SHP77 treated with DMSO at 0.1 percent for 48 hours (cell line): ENCODE measurements at regions not wholly inside any gene's neighbourhood (a gene's known extent, or its start where the extent isn't known, plus 50 kb on each side); places are given as distances from the start of the nearest gene placed in this dataset.
A peak's percentile ranks its signal among the peaks of the same experiment; 100 is the strongest.

Experiments
- DNase-seq: peaks from one replicate; lab custom pipeline; 2025; lab: John Stamatoyannopoulos, UW

DNA sequence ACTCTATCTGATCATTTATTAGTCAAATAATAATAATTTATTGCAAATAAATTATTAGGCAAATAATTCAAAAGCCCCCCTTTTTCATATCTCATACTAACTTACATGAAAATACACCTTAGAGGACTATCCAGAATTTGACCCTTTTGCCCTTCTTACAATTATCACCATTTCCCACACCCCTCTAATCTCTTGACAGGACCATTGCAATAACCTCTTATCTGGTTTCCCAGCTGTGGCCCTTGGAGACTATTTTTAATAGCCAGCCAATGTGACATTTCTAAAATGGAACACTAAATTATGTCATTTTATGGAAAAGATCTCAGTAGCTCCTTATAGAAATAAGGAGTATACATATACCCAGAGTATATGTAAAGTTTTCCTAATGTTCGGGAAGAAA lies 588.4 kb upstream of the COX7C start:
- DNase-seq = no peak

DNA sequence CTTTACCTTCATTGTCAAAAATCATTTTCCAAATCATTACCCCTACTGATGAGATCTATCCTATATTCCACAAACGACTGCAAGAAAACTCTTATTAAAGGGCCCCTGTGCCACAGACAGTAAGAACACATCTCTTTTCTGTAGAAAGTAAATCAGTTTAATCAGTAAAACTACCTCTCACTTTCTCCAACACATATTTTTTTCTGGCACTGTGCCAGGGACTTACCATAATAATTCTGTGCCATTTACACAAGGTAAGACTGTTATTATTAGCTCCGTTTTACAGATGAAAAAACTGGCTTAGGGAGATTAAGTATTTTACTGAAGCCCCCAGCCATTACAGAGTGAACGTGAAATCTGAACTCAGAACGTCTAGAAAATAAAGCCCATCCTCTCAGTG lies 587.0 kb upstream of the COX7C start:
- DNase-seq = no peak

DNA sequence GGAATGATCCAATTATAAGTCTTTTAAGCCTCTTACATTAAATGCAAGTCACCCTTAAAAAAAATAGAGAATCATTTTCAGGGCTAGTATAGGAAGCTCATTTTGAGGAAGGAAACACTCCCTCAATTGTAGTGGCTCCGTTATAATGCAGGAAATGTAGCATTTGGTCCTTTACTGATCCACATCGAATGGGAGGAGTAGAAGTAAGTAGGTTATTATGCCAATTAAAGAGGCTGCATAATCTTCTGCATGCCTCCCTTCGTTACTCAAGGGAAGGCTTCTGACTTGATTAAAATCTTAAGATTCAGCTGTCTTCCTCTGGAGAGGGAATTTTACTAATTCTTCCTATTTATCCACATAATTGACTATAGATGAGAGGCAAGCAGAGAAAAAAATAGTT lies 579.2 kb upstream of the COX7C start:
- no peak for DNase-seq

DNA sequence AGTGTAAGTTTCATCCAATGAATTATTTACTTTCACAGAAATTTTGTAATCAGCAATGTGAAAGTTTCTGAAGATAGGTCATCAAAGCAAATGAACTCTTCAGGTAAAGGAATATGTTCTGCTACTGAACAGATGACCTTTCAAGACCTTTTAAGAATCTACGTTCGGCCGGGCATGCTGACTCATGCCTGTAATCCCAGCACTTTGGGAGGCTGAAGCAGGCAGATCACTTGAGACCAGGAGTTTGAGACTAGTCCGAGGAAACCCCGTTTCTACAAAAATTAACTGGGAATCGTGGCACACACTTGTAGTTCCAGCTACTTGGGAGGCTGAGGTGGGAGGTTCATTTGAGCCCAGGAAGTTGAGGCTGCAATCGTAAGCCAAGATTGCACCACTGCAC lies 578.4 kb upstream of the COX7C start:
- no peak for DNase-seq

DNA sequence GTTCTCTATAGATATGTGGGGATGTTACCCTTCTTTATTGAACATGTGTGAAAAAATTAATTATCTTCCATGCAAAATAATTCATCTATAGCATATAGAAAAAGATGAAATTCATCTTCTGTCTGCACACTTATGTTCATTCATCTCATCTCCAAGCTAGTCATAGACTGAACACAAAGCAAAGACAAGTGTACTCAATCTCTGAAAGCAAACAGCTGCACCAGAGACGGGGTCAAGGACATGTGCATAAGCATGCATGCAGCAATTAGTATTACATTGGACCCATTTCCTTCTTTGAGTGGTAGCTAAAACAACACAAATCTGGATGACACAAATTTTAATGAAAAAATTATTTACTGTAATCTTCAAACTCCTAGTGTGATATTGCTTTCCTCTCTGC lies 547.0 kb upstream of the COX7C start:
- DNase-seq = peak; percentile 4

DNA sequence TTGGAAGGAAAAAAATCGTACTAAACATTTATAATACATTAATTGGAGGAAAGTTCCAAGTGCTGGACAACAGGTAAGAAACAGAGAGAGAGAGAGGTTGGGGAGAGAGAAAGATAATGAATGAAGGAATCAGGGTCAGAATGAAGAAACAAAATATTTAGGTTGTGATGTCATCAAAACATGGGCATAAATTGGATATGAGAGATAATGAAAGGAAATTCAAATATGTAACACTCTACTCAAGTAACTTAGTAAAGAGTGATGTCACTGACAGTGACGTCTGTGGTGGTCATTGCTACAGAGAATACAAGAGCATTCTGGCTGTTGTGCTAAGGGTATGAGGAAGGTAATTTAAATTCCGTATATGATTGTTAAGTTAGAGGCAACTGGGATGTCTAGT lies 543.4 kb upstream of the COX7C start:
- no peak for DNase-seq

DNA sequence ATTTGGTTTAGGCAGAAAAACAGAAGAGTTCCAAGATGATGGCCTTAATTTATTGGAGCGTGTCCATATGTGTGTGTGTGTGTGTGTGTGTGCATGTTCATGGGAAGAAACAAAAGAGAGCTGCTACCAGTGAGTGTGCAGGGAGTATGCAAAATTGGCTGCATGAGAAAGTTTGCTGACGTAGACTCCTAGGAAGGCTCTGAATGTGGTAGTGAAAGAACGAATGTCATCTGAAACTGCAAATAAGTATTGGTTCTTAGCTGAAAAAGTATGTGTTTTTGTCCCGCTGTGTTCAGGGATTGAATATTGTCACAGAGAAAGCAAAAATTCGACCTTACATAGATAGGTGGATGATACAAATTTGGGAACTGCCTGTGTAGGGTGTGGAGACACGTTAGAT lies 542.6 kb upstream of the COX7C start:
- no peak for DNase-seq

DNA sequence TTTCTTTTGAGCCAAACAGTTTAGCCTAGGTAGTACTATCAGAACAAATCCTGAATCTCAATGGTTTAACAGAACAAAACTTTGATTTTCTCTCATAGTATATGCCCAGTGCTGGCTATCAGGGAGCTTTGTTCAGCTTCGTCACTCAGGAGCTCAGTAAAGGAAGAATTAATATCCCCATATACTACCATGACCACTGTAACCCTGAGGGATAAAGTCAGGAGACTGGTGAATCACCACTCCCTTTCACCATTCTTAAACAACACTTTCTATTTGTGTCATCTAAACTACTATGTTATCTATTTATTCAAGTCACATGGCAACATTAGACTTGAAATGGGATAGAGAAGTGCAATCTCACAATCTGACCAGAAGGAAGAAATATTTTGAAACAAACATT lies 522.6 kb upstream of the COX7C start:
- no peak for DNase-seq

DNA sequence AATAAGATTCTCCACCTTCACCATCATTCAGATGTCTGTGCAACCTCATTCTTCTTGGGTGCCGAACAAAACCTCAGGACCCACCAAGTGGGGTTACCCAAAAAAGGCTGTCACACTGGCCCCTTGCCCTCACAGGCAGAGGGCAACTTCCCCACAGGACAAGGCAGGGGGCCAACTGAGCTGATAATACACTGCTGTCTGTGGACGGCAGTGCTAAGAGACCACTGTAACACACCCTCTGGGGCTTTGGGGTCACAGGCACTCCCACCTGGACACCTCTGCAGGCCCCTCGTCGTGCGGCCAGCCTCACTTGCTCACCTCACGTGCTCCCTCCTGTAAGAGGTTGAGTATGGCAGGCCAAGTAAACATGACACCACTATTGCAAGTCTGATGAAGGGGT lies 515.8 kb upstream of the COX7C start:
- no peak for DNase-seq

DNA sequence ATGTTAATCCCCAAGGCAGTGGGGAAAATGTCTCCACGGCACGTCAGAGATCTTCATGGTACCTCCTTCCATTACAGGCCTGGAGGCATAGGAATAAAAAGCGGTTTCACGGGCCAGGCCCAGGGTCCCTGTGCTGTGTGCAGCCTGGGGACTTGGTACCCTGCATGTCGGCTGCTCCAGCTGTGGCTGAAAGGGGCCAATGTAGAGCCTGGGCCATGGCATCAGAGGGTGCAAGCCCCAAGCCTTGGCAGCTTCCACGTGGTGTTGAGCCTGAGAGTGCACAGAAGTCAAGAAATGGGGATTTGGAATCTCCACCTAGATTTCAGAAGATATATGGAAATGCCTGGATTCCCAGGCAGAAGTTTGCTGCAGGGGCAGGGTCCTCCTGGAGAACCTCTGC lies 508.9 kb upstream of the COX7C start:
- no peak for DNase-seq

DNA sequence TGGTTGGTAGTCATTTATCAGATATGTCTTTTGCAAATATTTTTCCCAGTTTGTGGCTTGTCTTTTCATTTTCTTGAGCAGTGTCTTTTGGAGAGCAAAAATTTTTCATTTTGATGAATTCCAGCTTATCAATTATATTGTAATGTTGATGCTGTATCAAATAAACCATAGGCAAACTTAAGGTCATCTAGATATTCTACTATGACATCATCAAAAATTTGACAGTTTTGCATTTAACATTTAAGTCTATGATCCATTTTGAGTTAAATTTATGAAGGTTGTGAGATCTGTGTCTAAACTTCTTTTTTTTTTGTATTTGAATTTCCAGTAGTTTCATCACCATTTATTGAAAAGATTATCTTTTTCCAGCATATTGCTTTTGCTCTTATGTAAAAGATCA lies 505.5 kb upstream of the COX7C start:
- no peak for DNase-seq

DNA sequence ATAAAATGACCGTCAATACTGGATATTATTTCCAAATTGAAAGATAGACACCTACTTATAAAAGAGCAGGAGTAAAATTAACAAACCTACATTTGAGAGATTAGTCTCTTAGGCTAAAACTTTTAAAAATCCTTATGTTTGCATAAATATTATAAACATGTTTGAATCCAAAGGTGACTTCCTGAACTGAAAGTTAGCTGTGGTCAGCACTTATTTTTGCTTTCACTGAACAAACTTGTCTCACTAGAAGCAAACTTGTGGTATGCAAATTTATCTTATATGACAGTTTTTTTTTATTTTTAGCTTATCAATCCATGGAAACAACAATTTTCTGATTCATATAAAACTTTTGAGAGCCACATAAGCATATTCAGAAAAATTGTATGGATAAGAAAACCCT lies 502.6 kb upstream of the COX7C start:
- DNase-seq = no peak

DNA sequence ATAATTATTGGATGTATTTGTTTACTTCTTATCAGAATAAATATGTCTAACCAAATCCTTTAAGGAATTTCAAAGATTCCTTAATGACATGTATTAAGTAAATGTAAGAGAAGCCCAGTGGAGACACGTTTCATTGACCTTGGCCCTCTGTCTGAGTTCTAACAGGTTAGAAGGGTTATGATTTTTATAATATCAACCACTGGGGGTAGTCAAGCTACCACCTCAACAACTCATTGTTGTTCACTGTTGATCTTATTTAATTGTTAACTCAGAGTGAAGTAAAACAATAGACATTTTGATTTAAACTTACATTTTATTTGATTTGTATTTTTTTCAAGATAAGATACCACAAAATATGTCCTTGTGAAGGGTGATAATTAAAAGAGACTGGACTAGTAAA lies 499.2 kb upstream of the COX7C start:
- DNase-seq = no peak

DNA sequence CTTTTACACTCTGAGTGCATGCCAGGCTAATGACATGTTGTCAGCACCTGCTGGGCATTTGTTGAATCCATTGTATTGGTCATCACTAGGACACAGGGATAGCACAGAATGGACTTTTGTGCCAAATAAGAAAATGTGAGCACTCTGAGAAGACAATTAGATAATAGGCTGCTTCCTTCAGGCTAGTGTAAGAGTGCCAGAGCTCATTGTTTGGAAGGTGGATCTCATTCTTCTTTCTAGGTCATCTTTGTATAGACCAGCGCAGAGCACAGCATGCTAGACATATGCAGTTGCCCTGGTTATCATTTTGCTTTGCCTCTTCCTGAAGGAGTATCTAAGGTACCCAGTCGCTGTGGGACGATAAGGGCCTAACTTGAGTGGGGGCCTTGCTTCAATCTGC lies 493.4 kb upstream of the COX7C start:
- no peak for DNase-seq

DNA sequence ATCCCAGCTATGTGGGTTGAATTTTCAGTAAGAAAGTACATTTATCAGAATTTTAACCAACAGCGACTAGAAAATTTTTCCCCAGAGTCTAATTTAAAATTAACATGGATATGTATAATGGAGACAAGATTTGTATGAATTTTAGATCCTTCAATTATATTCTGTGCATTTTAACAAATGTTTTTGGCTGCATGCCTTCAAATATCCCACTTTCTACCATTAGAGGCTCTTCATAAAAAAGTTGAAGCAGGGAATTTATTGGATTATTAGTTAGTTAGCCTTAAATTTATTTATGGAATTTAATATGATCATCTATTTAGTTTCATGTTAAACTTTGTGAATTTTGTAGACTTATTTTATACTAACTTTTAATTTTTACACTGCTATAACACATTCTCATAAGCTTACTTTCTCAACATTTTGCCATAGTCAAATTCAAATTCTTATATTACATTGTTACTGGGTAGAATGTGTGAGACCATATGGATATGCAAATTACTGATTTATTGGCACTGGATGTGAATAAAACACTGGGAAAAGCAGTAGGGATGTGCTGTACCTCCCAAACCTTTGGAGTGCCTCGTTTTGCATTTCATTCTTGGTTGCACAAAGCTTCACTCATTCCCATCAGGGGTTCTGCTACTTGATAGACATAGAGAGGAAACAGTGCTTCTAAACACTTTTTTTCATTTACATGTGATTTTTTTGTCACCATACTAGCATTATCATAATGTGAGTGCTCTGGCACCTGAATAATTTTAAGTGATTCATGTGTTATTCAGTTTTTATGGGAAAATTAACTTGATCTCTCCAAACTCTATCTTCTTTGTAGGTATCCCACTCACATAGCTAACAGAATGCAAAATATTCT lies 491.8 kb upstream of the COX7C start:
- no peak for DNase-seq

DNA sequence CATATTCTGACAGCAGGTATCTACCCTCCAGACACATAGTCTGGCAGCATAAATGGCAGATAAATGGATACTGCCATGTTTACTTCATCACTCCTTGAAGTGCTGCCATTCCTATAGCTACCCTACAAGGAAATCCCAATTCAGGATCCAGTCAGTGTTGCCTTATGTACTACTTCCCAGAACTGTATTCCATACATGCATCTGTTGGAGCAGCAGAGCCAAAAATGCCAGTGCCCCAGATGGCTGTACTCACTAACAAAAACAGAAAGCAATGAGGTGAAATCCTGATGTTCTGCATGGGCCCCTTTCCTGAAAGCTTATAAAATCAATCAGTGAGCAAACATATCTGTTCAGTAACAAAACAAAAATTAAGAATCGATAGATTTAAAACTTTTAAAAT lies 490.0 kb upstream of the COX7C start:
- DNase-seq = no peak

DNA sequence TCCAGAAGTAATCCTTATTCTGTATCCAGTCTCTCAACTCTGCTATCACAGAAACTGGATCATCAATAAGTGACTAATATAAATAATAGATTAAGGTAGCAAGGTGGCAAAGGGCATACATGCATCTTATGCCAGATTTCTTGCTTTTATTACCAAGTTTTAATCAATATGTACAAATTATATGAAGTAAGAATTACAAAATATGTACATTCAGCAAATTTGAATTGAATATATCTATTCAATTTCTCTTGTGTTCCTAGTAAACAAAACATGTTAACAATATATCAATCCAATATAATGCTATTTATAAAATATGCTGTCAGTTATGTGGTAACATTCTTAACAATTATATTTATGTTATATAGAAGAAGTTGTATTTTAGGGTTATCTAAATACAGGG lies 488.7 kb upstream of the COX7C start:
- DNase-seq = no peak

DNA sequence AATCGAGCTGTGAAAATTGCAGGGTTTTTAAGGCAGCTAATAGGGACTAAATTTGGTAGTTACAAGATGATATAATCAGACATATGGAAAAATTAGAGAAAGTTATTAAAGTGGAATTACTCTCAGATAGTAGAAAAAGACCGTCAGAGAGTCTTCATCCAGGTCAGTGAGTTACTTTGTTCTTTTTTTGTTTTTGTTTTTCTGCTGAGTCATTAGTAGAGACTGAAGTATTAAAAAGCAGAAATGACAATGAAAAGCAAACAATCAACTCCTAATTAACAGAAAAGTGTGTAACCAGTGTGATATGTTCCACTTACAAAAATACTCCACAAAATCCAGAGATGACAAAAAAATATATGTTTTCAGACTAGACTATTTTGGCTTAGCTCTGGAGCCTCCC lies 480.4 kb upstream of the COX7C start:
- DNase-seq = no peak

DNA sequence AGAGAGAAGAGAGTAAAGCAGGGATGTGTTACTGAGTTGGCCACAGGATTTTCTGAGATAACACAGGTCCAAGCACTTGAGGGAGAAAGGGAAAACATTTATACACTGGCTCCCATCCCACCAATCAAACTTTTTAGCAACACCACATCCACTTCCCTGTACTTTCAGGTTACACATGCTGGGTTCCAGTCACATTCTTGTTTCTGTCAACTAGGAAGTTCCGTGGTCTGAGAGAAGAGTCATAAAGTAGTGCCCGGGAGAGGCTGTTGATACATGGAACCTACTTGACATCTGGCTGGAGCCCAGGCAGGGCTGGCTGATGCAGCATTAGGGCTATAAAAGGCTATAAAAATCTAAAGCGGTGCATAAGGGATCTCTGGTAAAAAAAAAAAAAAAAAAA lies 473.9 kb upstream of the COX7C start:
- DNase-seq = no peak

DNA sequence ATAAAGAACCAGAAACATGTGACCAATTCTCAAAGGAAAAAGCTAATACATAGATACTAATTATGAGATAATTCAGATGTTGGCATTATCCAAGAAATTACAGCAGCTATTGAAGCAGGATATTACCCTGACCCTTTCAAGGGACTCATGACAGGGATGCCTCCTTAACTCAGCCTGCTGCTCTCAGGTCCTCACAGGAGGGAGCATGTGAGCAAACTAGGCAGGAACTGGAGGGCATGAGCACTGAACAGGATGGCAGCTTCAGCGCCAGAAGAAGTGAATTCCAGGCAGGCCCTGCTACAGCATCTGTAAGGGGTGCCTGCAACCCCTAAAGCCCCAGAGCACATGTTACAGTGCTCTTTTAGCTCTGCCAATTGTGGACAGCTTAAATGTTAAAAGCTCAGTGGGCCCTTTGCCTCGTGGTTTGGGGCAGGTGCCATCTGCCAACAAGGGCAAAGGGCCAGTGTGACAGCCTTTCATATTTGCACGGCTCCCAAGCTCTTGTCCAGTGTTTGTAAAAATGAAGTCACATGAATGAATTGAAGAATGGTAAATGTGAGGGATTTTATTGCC lies 464.7 kb upstream of the COX7C start:
- DNase-seq = no peak

DNA sequence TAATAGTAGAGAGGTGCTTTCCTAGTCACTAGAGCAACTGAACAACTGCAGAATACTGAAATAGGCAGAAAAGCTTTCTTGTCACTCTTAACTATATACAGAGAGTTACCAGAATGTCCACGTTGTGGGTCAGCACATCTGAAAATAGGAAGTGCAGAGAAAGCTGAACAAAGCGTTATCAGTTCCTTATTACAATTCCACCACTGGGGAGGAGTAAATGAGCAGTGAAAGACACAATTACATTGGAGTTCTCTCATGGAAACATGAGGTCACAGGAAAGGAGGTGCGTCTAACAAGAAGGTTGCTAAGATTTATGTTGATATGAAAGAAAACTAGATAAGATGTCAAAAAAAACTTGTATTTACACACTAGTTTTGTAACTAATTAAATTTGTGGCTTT lies 461.9 kb upstream of the COX7C start:
- no peak for DNase-seq

DNA sequence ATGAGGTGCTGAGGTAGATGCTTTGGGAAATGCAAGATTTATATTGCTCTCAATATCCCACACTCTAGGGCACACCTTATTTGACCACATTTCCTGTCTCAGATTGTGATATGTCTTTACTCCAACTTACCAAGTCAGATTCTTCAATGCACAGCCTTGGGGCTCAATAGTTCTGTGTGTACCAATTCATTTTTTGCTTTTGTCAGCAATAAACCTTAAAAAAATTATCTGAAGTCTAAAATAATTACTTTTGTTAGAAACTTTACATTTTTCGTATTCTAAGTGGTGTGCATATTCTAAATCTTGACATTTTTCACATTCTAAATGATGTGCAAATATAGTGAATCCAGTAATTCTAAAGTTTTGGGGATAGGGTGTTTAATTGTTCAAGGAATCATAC lies 447.5 kb upstream of the COX7C start:
- no peak for DNase-seq

DNA sequence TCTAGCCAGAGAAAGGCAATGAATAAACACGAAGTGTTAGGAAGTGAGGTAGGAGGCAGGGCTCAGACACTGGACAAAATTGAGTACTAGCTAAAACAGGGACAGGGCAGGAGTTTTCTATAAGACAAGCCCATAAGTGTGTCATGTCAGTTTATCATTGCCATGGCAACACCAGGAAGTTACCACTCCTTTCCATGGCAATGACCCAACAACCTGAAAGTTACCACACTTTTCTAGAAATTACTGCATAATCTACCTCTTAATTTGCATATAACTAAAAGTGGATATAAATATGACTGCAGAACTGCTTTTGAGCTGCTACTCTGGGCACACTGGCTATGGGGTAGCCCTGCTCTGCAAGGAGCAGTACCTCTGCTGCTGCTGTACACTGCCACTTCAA lies 442.5 kb upstream of the COX7C start:
- no peak for DNase-seq

DNA sequence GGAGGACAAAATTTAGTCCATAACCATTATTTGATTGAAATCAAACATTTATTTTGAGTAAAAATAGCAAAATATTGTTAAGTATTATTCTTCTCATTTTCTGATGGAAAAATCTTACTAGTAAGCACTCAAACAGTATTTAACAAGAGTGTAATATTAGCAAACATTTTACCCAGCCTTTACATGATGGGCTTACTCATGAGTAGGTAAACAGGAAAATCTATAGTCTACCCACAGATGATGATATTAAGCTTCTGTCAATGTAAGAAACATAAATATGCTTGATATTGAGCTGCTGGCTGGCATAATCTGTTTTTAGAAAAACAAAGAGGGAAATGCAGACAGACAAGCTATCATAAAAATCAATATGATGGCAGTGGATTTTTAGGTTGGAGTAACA lies 418.5 kb upstream of the COX7C start:
- no peak for DNase-seq
